Activated CD8-positive, alpha-beta memory T cell treated with anti-CD3 and anti-CD28 coated beads for 36 hours (primary cell): ENCODE measurements at regions not wholly inside any gene's neighbourhood (a gene's known extent, or its start where the extent isn't known, plus 50 kb on each side); places are given as distances from the start of the nearest gene placed in this dataset.
"Not testable (repeated sequence)": the region's sequence is repeated elsewhere in the genome, so short reads cannot be mapped to it uniquely, and the experiment has no call there.

Source experiments
- CTCF ChIA-PET: fragments of 350-600 bp; sonication (Branson Sonifier 250); formaldehyde crosslinking; loops from one replicate; lab custom pipeline; 2021; ENCODE audit warnings: antibody characterized with exemption; lab: Charles Lee
- POLR2A ChIA-PET: fragments of 350-600 bp; sonication (Branson Sonifier 250); formaldehyde crosslinking; loops from one replicate; lab custom pipeline; 2021; ENCODE audit warnings: antibody characterized with exemption; lab: Charles Lee

DNA sequence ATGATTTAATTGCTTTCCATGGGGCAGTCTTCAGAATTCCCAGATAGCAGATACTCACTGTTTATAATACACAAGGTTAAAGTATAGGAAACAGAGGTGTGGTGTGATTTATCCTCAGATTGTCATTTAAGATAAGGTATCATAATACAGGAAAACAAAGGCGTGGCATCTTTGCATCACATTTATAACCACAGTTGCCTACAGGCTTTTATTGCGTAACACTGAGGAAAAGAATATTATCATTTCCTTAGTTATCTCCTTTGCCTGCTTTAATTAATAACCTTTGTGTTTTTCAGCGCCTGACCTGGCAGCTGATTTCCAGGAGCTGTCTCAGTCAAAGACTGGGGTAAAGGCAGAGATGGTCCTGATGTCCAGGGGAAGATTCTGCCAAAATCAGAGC, 68.8 kb downstream of the SSX7 start:
- POLR2A ChIA-PET = no interaction called here
- CTCF ChIA-PET = no interaction called here

DNA sequence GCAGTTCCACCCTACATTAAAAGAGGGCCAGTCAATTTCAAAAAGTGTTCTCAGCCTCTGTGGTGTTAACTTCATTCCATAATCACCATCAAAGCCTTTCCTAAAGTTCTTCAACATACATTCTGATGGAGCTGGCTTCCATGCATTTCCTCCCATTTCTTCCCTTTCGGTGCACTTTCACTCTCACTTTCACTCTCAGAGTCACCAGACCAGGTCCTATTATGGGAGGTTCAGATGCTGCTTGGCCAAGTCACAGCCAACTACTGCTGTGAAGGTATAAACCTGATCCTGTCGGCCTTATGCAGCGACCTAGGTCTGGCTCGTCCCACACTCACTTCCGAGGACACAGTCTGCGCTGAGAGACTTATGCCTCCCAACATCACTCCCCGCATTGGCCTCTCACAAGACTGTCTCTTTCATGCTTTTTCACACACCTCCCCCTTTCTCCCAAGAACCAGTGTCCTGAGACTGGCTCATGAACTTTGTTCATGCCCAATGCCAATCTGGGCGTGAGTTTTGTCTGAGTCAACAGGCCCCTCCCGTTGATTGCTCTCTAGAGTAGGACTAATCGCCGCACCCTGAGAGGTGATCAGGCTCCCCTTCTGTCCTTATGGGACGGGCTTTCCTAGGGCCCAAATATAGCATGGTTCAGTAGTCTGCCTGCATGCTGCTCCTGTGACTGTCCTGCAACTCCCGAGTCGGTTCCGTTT, 60.8 kb upstream of the XAGE1B start:
- ChIA-PET CTCF (no interaction called here), POLR2A (no interaction called here)

DNA sequence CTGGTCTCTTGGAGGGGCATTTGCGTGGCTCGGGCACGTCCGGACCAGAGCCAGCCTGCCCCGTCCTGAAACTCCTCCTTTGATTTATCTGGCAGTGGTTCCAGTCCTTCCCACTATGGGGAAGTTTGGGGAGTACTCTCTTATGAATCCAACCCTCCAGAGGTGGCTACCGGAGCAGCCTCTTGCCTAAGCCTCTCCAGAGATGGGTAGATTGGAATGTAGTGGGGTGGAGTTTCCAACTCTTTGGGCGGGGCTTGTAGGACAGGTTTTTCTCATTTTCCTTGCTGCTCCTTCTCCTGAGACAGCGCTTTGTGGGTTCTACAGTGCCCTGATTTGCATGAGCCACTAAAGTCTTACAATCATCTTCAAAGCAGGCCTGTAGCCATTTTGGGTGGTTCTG, 60.1 kb upstream of the XAGE1B start:
- ChIA-PET CTCF (no interaction called here), POLR2A (no interaction called here)

DNA sequence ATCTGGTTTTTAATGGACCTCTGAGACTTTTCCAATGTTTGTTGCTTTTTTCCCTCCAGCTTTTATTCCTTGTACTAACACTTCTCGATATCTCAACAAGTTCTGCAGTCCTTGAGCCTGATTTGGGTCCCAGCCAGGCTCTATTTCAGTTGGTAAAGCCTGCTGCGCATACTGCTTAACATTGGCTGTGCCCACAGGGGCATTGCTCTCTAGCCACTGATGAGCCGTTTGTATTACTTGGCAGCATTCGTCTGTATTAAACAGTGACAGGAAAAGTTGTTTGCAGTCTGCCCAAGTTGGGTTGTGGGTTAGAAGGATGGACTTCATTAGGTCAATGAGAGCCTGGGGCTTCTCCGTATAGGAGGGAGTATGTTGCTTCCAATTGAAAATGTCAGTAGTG, 59.6 kb upstream of the XAGE1B start:
- CTCF ChIA-PET = no interaction called here
- POLR2A ChIA-PET = no interaction called here

DNA sequence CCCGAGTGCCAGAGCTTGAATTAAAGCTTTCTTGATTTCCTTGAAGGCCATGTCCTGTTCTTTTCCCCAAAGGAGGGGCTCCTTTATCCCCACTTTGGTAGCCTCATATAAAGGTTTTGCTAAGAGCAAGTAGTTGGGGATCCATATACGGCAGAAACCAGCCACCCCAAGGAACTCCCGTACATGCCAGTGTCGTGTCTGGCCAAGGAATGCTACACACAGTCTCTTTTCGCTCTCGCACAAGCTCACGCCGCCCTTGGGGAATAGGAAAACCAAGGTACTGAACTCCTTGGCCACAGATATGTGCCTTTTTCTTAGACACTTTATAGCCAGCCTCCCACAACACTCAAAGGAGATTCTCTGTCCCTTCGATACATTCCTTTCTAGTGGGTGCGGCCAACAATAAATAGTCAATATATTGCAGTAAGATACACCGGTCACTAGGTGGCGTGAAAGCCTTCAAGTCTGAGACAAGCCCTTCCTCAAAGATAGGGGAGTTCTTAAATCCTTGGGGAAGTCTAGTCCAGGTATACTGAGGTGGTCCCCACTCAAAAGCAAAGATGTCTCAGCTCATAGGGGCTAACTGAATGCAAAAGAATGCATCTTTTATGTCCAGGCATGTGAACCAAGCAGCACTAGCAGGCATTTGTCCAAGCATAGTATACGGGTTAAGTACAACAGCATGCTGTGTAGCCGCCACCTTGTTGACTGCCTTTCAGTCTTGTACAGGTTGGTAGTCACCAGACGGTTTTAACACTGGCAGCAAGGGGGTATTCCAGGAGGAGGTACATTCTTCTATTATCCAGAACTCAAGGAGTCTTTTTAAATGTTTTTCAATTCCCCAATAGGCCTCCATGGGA, 57.8 kb upstream of the XAGE1B start:
- ChIA-PET CTCF (interaction anchor here (0.6 kb wide), 1 partner anchor 989 kb away, joined by 5 read pairs; no protein-coding TSS in a partner anchor), POLR2A (no interaction called here)

DNA sequence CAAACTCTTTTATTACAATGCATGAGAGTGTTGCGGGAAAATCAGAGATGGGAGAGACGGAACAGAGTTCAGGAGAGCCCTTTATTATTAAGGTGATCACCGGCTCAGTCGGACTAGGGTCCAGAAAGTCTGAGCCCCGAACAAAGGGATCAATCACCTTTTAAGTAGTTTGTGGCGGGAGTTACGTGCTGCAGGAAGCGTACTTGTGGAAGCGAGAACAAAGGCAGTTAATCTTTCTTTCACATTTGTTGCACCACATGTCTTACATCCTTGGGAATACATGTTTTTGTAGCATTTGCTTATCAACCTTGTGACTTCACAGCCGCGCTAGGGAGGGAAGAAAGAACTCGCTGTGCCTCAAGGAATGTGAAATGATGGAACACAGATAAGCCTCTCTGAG, 51.3 kb upstream of the XAGE1B start:
- POLR2A ChIA-PET, CTCF ChIA-PET: not testable (repeated sequence)
